Stimulated activated CD4-positive, alpha-beta T cell treated with anti-CD3 and anti-CD28 coated beads, Interleukin-15, amount 100 ng/mL, for 24 hours (primary cell): ENCODE measurements at regions not wholly inside any gene's neighbourhood (a gene's known extent, or its start where the extent isn't known, plus 50 kb on each side); places are given as distances from the start of the nearest gene placed in this dataset.
"Not testable (repeated sequence)": the region's sequence is repeated elsewhere in the genome, so short reads cannot be mapped to it uniquely, and the experiment has no call there.

Experiments
- DNase-seq: peaks from one replicate; pipeline ENCODE4 v3.0.0-alpha.2; 2020

GRCh38 chr18:39365836-39366485 is 1800.4 kb upstream of the CELF4 start:
- DNase-seq = no peak

DNA sequence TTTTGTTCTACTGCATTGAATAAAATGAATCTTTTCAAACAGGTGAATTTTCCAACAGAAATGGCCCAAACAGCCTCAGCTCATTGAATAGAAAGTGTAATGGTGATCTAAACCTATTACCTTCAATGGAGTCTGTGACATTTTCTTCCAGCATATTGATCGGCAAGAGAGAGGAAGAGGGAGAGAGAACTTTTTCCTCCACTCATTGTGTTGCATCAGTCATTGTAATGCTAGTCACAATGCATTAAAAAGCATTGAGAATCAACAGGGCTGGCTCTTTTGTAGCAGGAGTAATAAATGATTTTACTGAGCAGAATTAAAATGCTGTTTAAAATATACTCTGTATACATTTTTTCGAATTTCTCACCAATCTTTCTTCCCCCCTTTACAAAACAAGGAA is 1794.5 kb upstream of the CELF4 start:
- DNase-seq = no peak

DNA sequence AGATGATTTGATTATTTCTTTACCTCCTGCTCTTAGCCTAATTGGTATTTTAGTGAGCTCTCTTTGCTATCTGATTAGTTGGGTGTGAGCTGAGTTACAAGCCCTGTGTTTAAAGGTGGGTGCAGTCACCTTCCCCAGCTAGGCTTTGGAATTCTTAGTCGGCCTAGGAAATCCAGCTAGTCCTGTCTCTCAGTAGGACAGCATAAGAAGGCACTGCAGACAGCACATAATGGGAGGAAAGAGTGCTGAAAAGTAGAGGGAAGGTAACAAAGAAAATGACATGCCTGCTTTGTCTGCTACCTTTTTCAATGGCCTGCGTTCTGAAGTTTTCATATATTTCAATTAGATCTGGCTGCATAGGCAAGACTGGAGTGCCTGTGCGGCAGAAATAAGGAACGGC is 1794.0 kb upstream of the CELF4 start:
- DNase-seq = no peak

- DNase-seq = no peak
Observed at GRCh38 chr18:39350945-39351344, 1785.3 kb upstream of the CELF4 start.

- DNase-seq = no peak
Observed at GRCh38 chr18:39349801-39350200, 1784.2 kb upstream of the CELF4 start.

GRCh38 chr18:39348757-39349156 is 1783.2 kb upstream of the CELF4 start:
- no peak for DNase-seq

- no peak for DNase-seq
Observed at GRCh38 chr18:39347701-39348100, 1782.1 kb upstream of the CELF4 start.

DNA sequence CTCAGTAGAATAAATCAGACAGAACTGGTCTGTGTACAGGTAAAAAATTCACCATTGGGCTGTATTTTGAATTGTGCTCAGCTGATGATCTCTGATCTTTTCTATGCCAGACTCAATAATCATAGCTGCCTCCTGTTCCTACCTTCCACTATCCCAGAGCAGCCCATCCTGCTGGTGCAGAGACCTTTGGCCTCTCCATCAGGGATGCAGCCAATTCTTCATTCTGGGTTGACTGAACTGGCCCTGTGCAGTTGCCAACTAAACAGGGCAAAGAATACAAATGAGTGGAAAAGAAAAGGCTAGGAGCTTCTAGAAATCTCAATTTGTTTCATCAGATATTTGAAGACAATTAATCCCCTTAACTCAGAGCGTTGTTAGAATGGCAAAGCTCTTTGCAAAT is 1781.3 kb upstream of the CELF4 start:
- DNase-seq = no peak

GRCh38 chr18:39345321-39345720 is 1779.7 kb upstream of the CELF4 start:
- no peak for DNase-seq

DNA sequence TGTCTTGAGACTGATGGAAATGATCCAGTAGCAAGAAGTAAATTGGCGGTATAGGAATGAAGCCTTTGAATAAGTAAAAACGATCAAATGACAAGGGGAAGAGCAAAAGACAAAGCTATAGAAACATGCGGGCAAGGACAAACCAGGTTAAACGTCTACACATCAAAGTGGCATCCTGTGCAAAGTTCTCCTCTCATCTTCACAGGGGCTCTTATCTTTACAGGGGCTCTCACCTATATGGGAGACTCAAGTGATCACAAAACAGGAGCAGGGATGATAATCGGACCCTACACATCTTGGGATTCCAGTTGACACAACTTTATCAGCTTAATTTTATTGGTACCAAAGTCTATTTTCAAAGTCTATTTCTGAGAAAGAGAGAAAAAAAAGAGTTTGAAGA is 1778.9 kb upstream of the CELF4 start:
- no peak for DNase-seq

GRCh38 chr18:39341129-39341528 is 1775.5 kb upstream of the CELF4 start:
- DNase-seq = no peak

- no peak for DNase-seq
Observed at GRCh38 chr18:39340418-39340817, 1774.8 kb upstream of the CELF4 start.

DNA sequence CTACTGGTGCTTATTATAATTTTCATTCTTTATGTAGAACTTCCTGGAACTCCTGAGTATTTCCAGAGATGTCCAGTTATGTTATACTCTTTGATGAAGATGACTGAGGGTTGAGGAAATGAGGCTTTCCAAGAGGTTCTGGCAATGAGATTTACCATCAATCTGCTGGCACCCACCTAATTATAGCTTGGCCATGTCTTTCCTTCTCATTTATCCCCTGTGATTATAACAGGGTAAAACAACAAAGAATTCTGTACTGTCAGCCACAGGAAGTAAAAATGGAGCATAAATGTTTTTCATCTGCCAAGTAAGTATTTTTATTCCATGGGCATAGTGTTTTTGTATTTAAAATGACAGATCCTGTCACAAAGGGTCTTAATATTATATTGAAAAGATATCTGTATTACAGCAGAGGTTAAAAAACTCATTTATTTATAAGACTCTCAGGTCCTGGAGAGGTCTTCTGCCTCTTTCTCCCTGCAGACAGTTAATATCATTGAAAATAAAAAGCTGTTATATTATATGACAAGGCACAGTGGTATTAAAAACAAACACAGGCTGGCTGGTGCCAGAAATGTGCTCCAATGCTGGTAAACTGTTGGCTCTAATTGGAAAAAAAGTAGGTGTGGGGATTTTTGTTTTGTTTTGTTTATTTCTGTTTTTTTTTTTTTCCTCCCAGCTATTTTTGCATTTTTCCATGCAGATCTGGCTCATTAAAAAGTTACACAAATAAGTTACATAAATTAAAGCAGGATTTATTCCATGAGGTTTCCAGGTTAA is 1764.1 kb upstream of the CELF4 start:
- DNase-seq = no peak

- DNase-seq = no peak
Observed at GRCh38 chr18:39326772-39327171, 1761.2 kb upstream of the CELF4 start.

DNA sequence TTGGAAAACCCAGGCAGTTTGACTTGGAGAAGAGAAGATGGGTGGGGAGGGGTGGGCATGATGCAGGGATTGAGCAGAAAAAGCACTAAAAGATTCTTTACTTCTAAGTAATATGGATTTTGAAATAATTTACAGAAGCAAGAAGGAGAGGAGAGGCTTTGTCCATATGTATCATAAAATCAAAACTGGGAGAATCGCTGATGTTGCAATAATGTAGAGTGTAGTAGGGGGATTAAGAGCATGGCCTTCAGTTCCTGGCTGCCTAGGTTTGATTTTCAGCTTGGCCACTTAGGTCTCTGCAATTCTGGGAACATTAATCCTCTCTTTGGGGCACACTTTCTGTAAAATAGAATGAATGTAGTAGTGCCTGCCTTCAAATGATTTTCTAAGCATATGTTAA is 1760.4 kb upstream of the CELF4 start:
- no peak for DNase-seq

- DNase-seq = no peak
Observed at GRCh38 chr18:39319141-39319540, 1753.5 kb upstream of the CELF4 start.

DNA sequence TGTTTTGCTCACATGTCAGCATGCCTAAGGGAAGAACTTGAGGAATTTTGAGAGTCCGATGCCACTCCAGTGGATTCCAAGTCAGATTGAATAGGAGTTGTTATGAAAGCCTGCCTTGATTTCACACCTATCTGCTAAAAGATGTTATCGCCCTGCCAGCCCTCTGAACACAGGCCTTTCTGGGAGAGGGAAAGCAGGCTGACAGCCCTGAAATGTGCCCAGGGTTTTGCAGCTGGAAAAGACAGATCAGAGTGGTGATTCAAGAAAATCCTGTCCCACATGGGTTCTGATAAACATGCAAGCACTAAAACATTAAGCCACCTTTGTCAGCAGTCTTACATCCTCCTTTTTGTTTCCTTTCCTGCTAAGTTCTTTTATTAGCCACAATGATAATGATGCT is 1752.9 kb upstream of the CELF4 start:
- no peak for DNase-seq

DNA sequence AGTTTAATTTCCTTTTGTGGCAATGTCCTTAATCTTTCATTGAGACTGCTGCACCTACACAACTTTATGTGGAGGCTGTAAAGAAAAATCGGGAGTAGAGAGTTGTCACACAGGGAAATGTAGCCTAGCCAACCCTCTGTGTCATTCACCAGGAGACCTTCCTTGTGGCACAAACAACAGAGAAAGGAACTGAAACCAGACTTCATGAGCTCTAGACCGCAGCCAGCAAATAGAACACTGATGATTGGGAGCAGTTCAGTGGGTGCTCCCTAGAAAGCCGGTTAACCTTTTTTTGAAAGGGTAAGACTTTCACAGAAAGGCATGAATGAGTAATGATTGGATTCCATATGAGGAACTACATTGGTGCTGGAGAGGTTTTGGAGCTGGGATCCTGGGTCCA is 1752.4 kb upstream of the CELF4 start:
- DNase-seq = no peak

DNA sequence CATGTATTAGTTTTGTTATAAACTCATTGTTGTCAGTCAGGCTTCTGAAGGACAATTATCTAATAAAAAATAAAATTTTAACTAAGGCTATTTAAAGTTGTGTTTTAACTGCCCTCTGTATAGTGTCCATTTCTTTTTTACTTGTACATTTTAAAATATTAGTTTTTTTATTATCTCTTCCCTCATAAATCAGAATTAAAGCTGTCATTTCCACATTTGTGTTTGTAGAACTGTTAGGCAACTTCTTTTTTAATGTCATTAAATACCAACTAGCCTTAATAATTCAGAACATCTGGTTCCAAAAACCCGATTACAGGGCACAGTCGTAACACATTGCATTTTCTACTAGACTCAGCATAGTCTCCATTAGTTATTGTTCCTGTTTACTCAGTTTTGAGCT is 1749.0 kb upstream of the CELF4 start:
- no peak for DNase-seq

DNA sequence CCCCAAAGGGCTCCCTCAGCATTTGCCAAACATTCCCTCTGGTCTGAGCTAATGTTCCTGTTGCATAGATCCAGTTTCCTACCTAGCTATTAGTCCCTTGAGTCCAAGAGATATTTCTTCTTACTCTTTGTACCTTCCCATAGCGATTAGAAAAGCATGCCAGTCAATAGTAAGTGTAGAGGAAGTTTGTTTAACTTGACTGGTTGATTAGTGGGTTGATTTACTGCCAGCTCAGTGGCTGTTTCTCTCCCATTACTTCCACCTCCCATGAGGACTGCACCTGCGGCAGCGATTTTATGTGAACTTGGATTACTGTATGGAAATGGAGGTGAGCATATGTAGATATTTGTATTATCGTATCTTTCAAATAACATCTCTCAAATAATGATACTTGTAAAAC is 1748.4 kb upstream of the CELF4 start:
- no peak for DNase-seq

DNA sequence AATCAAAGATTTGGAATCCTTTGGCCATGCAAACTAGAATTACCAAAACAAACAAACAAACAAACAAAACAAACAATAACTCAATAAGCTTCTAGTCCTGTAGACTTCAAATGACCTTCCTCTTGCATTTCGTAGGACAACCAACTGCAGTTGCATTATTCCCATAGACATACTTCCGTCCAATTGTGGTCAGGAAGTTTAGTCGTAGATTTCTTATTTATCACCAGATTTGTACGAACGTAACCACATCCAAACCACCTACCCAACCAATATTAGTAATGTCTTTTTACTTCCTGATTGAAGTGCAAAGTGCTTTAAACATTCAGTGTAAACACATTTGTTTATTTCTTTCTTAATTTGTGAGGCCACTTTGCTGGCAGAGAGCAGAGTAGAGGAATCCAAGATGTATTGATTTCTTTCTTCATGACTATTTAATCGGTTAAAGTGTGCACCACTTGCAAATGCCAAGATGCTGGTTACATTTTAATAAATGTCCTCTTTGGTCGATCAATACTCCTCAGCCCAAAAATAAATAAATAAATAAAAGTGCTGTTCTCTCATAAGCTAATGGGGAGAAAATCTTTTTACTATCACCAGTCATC is 1745.6 kb upstream of the CELF4 start:
- DNase-seq = no peak

DNA sequence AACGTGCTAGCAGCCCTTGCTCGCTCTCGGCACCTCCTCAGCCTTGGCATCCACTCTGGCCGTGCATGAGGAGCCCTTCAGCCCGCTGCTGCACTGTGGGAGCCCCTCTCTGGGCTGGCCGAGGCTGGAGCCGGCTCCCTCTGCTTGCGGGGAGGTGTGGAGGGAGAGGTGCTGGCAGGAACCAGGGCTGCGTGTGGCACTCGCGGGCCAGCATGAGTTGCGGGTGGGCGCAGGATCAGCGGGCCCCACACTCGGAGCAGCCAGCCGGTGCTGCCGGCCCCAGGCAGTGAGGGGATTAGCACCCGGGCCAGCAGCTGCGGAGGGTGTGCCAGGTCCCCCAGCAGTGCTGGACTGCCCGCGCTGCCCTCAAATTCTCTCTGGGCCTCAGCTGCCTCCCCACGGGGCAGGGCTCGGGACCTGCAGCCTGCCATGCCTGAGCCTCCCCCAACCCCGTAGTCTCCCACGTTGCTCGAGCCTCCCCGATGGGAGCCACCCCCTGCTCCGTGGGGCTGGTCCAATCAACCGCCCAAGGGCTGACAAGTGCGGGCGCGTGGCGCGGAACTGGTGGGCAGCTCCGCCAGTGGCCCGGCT is 1743.4 kb upstream of the CELF4 start:
- not testable (repeated sequence) for DNase-seq

DNA sequence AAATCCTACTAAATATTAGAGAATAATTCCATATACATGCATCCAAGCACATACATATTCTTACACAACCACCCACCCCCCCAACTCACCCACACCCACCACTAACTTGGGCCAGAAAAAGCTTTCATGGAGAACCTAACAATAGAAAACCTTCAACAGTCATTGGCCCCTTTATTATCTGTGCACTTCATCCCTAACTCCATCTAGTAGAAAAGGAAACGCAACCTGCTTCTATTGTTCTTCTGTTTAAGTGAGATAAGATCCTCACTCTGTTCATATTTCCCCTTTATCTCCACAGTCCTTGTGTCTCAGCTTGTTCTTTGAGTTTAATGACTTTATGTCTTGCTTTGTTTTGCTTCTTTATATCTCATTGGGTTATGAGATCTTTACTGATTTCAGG is 1740.2 kb upstream of the CELF4 start:
- DNase-seq = no peak

GRCh38 chr18:39302481-39302880 is 1736.9 kb upstream of the CELF4 start:
- DNase-seq = no peak
